Activated CD8-positive, alpha-beta T cell treated with anti-CD3 and anti-CD28 coated beads for 36 hours (primary cell): ENCODE measurements at regions not wholly inside any gene's neighbourhood (a gene's known extent, or its start where the extent isn't known, plus 50 kb on each side); places are given as distances from the start of the nearest gene placed in this dataset.

Source experiments
- ATAC-seq: fragments of 200-7000 bp; cut with Tn5 transposase; one replicate; pipeline ENCODE4 v1.10.0; 2021; ENCODE audit warnings: mild to moderate bottlenecking, moderate library complexity
- CTCF ChIA-PET: fragments of 350-600 bp; sonication (Branson Sonifier 250); formaldehyde crosslinking; loops from one replicate; lab custom pipeline; 2021; ENCODE audit warnings: antibody characterized with exemption; lab: Charles Lee
- POLR2A ChIA-PET: fragments of 350-600 bp; sonication (Branson Sonifier 250); formaldehyde crosslinking; loops from one replicate; lab custom pipeline; 2021; ENCODE audit warnings: antibody characterized with exemption; lab: Charles Lee
- DNase-seq: peaks from one replicate; pipeline ENCODE4 v3.0.0-alpha.2; 2020
- H3K27ac Mint-ChIP-seq: one replicate; pipeline ENCODE4 v1.8.0; 2021; ENCODE audit warnings: mild to moderate bottlenecking, mixed read lengths
- H3K27me3 Mint-ChIP-seq: one replicate; pipeline ENCODE4 v1.8.0; 2021; ENCODE audit warnings: mixed read lengths
- H3K36me3 Mint-ChIP-seq: one replicate; pipeline ENCODE4 v1.8.0; 2021; ENCODE audit warnings: low read depth, mixed read lengths
- H3K4me1 Mint-ChIP-seq: one replicate; pipeline ENCODE4 v1.8.0; 2021; ENCODE audit warnings: low read depth, mixed read lengths
- H3K4me3 Mint-ChIP-seq: one replicate; pipeline ENCODE4 v1.8.0; 2021; ENCODE audit warnings: mild to moderate bottlenecking, moderate library complexity, mixed read lengths
- H3K9me3 Mint-ChIP-seq: one replicate; pipeline ENCODE4 v1.8.0; 2021; ENCODE audit warnings: mixed read lengths
- CTCF ChIP-seq: fragments of 200-600 bp; IDR thresholded peaks from one replicate; pipeline ENCODE4 v1.8.0; 2022; ENCODE audit warnings: antibody characterized with exemption, mild to moderate bottlenecking
- intact Hi-C: fragments of 100-400 bp; cut with micrococcal nuclease; formaldehyde crosslinking; loops from one replicate; pipeline ENCODE4 v1.10.0; 2022

GRCh38 chr2:221087779-221088178 is 484.3 kb downstream of the EPHA4 start:
- H3K4me3 Mint-ChIP-seq = no peak overlapping the region
- no peak overlapping the region for H3K27ac Mint-ChIP-seq
- H3K36me3 Mint-ChIP-seq = no peaks in the 10 kb centered on the region
- CTCF ChIA-PET = no interaction called here
- no peaks in the 10 kb centered on the region for H3K4me1 Mint-ChIP-seq
- no peak for DNase-seq
- ATAC-seq = no peak
- peaks cover 2% of the 10 kb centered on the region for H3K27me3 Mint-ChIP-seq
- POLR2A ChIA-PET = no interaction called here
- H3K9me3 Mint-ChIP-seq = no peaks in the 10 kb centered on the region
- no peak for TF ChIP-seq CTCF
- intact Hi-C loops = no loop called here

- ChIA-PET CTCF (no interaction called here), POLR2A (no interaction called here)
- ATAC-seq (no peak), DNase-seq (no peak)
- no peaks in the 10 kb centered on the region for H3K36me3 Mint-ChIP-seq
- H3K27ac Mint-ChIP-seq = no peak overlapping the region
- H3K27me3 Mint-ChIP-seq = peaks cover 2% of the 10 kb centered on the region
- H3K4me1 Mint-ChIP-seq = no peaks in the 10 kb centered on the region
- TF ChIP-seq CTCF = no peak
- H3K4me3 Mint-ChIP-seq = no peak overlapping the region
- intact Hi-C loops = no loop called here
- H3K9me3 Mint-ChIP-seq = no peaks in the 10 kb centered on the region
Observed at GRCh38 chr2:221088506-221088905, 483.6 kb downstream of the EPHA4 start.

- Mint-ChIP-seq H3K27me3 (peaks cover 5% of the 10 kb centered on the region), H3K4me1 (no peaks in the 10 kb centered on the region), H3K36me3 (no peaks in the 10 kb centered on the region), H3K4me3 (no peak overlapping the region), H3K27ac (no peak overlapping the region), H3K9me3 (no peaks in the 10 kb centered on the region)
- DNase-seq = no peak
- CTCF ChIA-PET = no interaction called here
- POLR2A ChIA-PET = no interaction called here
- no peak for ATAC-seq
- TF ChIP-seq CTCF = no peak
- intact Hi-C loops = no loop called here
Observed at GRCh38 chr2:221095356-221095755, 476.7 kb downstream of the EPHA4 start.

- intact Hi-C loops = no loop called here
- ATAC-seq = no peak
- no peaks in the 10 kb centered on the region for H3K4me1 Mint-ChIP-seq
- H3K27me3 Mint-ChIP-seq = peaks cover 5% of the 10 kb centered on the region
- ChIA-PET CTCF (no interaction called here), POLR2A (no interaction called here)
- H3K4me3 Mint-ChIP-seq = no peak overlapping the region
- no peaks in the 10 kb centered on the region for H3K9me3 Mint-ChIP-seq
- no peaks in the 10 kb centered on the region for H3K36me3 Mint-ChIP-seq
- DNase-seq = no peak
- no peak overlapping the region for H3K27ac Mint-ChIP-seq
- no peak for TF ChIP-seq CTCF
Observed at GRCh38 chr2:221096706-221097567, 475.2 kb downstream of the EPHA4 start.

GRCh38 chr2:221097568-221097915 is 474.6 kb downstream of the EPHA4 start:
- no peaks in the 10 kb centered on the region for H3K36me3 Mint-ChIP-seq
- ATAC-seq (no peak), DNase-seq (no peak)
- no peak for TF ChIP-seq CTCF
- H3K4me1 Mint-ChIP-seq = no peaks in the 10 kb centered on the region
- H3K27ac Mint-ChIP-seq = no peak overlapping the region
- peaks cover 5% of the 10 kb centered on the region for H3K27me3 Mint-ChIP-seq
- H3K4me3 Mint-ChIP-seq = no peak overlapping the region
- H3K9me3 Mint-ChIP-seq = no peaks in the 10 kb centered on the region
- ChIA-PET POLR2A (no interaction called here), CTCF (no interaction called here)
- intact Hi-C loops = no loop called here
